Suprapubic skin (tissue), 4 donors: ENCODE measurements at regions not wholly inside any gene's neighbourhood (a gene's known extent, or its start where the extent isn't known, plus 50 kb on each side); places are given as distances from the start of the nearest gene placed in this dataset.

ENCODE experiments used
- DNase-seq, 2 donors: peaks; one replicate each; pipeline ENCODE4 v3.0.0-alpha.2; 2019; ENCODE audit warnings: low spot score in 2 of 2
- H3K27ac ChIP-seq: fragments of 200-600 bp; sonication (generic); one replicate; pipeline ENCODE4 v1.5.1; 2019
- H3K27me3 ChIP-seq: fragments of 200-600 bp; sonication (generic); one replicate; pipeline ENCODE4 v1.5.1; 2019
- H3K36me3 ChIP-seq: fragments of 200-600 bp; sonication (generic); one replicate; pipeline ENCODE4 v1.5.1; 2019
- H3K4me1 ChIP-seq: fragments of 200-600 bp; sonication (generic); one replicate; pipeline ENCODE4 v1.5.1; 2019
- H3K4me3 ChIP-seq: fragments of 200-600 bp; sonication (generic); one replicate; pipeline ENCODE4 v1.5.1; 2019; ENCODE audit warnings: mild to moderate bottlenecking
- H3K9me3 ChIP-seq: fragments of 200-600 bp; sonication (generic); one replicate; pipeline ENCODE4 v1.5.1; 2019
- CTCF ChIP-seq, 2 donors: fragments of 200-600 bp in 1 of 2; fragments of 450-650 bp in 1 of 2; sonication (generic) in 1 of 2; IDR thresholded peaks; one replicate each; pipeline ENCODE4 v1.5.1; 2016 to 2019; ENCODE audit warnings: antibody characterized with exemption in 2 of 2, mild to moderate bottlenecking in 1 of 2, moderate library complexity in 1 of 2
- EP300 ChIP-seq: sonication (generic); formaldehyde crosslinking; IDR thresholded peaks from one replicate; pipeline ENCODE4 v1.6.1; 2017; ENCODE audit warnings: antibody characterized with exemption
- POLR2A ChIP-seq, 2 donors: fragments of 450-650 bp; IDR thresholded peaks; one replicate each; pipeline ENCODE4 v1.6.1; 2017; ENCODE audit warnings: antibody characterized with exemption in 2 of 2, mild to moderate bottlenecking in 2 of 2, moderate library complexity in 2 of 2
- POLR2AphosphoS5 ChIP-seq, 3 donors: sonication (generic); formaldehyde crosslinking; IDR thresholded peaks; one replicate each; pipeline ENCODE4 v1.6.1; 2017; ENCODE audit warnings: antibody characterized with exemption in 3 of 3
- WGBS: methylation state at CpG from one replicate; pipeline ENCODE4 v1.1.5; 2018; 5-methylcytosine and 5-hydroxymethylcytosine counted together

GRCh38 chr11:112584672-112585071 lies 324.0 kb upstream of the PLET1 start:
- DNase-seq: no peak
- peaks cover 4% of the 10 kb centered on the region for H3K4me1 ChIP-seq
- TF ChIP-seq EP300 (no peak), CTCF (IDR thresholded peaks at IDR 0.05) (no peak), POLR2AphosphoS5 (IDR thresholded peaks at IDR 0.05) (no peak), POLR2A (IDR thresholded peaks at IDR 0.05) (no peak)

GRCh38 chr11:112587664-112588063 lies 327.0 kb upstream of the PLET1 start:
- WGBS: 74% methylated on average over 5 of the region's 5 CpGs
- no peak overlapping the region for H3K27ac ChIP-seq
- DNase-seq: no peak
- no peaks in the 10 kb centered on the region for H3K27me3 ChIP-seq
- H3K9me3 ChIP-seq: no peaks in the 10 kb centered on the region
- H3K4me1 ChIP-seq: peaks cover 4% of the 10 kb centered on the region
- no peak overlapping the region for H3K4me3 ChIP-seq
- no peaks in the 10 kb centered on the region for H3K36me3 ChIP-seq
- TF ChIP-seq POLR2AphosphoS5 (IDR thresholded peaks at IDR 0.05): no peak
- TF ChIP-seq CTCF (IDR thresholded peaks at IDR 0.05): no peak
- TF ChIP-seq POLR2A (IDR thresholded peaks at IDR 0.05): no peak
- TF ChIP-seq EP300: no peak

More at GRCh38 chr11:112584672-112585071, 324.0 kb upstream of the PLET1 start:
- Histone ChIP-seq H3K4me3 (no peak overlapping the region), H3K36me3 (no peaks in the 10 kb centered on the region), H3K27ac (no peak overlapping the region), H3K9me3 (no peaks in the 10 kb centered on the region), H3K27me3 (no peaks in the 10 kb centered on the region)
- WGBS: 69% methylated on average over 4 of the region's 4 CpGs

GRCh38 chr11:112588252-112588694 lies 327.6 kb upstream of the PLET1 start:
- Histone ChIP-seq H3K4me1 (peaks cover 4% of the 10 kb centered on the region), H3K36me3 (no peaks in the 10 kb centered on the region), H3K4me3 (no peak overlapping the region), H3K27me3 (no peaks in the 10 kb centered on the region), H3K9me3 (no peaks in the 10 kb centered on the region), H3K27ac (no peak overlapping the region)
- WGBS: 11% methylated on average over 5 of the region's 5 CpGs
- no peak for DNase-seq
- TF ChIP-seq CTCF (IDR thresholded peaks at IDR 0.05) (peak; percentile 33 to 44), POLR2AphosphoS5 (IDR thresholded peaks at IDR 0.05) (no peak)

- no peak for TF ChIP-seq POLR2AphosphoS5 (IDR thresholded peaks at IDR 0.05)
- no peak for TF ChIP-seq EP300
- no peak for TF ChIP-seq CTCF (IDR thresholded peaks at IDR 0.05)
- no peak for TF ChIP-seq POLR2A (IDR thresholded peaks at IDR 0.05)
- H3K27ac ChIP-seq: no peak overlapping the region
- no peak for DNase-seq
Measured at GRCh38 chr11:112589155-112589554, 328.5 kb upstream of the PLET1 start.

GRCh38 chr11:112590764-112591163 lies 330.1 kb upstream of the PLET1 start:
- Histone ChIP-seq H3K4me3 (no peak overlapping the region), H3K27me3 (no peaks in the 10 kb centered on the region), H3K9me3 (no peaks in the 10 kb centered on the region), H3K36me3 (no peaks in the 10 kb centered on the region), H3K4me1 (peaks cover 4% of the 10 kb centered on the region), H3K27ac (no peak overlapping the region)
- TF ChIP-seq EP300 (no peak), POLR2AphosphoS5 (IDR thresholded peaks at IDR 0.05) (no peak), CTCF (IDR thresholded peaks at IDR 0.05) (no peak), POLR2A (IDR thresholded peaks at IDR 0.05) (no peak)
- no peak for DNase-seq
- 86% methylated on average over 2 of the region's 2 CpGs for WGBS

More at GRCh38 chr11:112589155-112589554, 328.5 kb upstream of the PLET1 start:
- Histone ChIP-seq H3K27me3 (no peaks in the 10 kb centered on the region), H3K4me1 (peaks cover 4% of the 10 kb centered on the region), H3K4me3 (no peak overlapping the region), H3K36me3 (no peaks in the 10 kb centered on the region), H3K9me3 (no peaks in the 10 kb centered on the region)
- WGBS: 85% methylated on average over 3 of the region's 3 CpGs
